ENCODE measurements at regions not wholly inside any gene's neighbourhood (a gene's known extent, or its start where the extent isn't known, plus 50 kb on each side); places are given as distances from the start of the nearest gene placed in this dataset.

- TF ChIP-seq SIN3A (IDR thresholded peaks at IDR 0.05; ENCODE audit: low read depth): no peak
- TF ChIP-seq CTCF (IDR thresholded peaks at IDR 0.05 in 2 of 3, conservative IDR thresholded peaks at IDR 0.05 in 1 of 3; ENCODE audit: borderline replicate concordance in 1 of 3, insufficient read depth in 1 of 3, low read depth in 2 of 3, low read length in 2 of 3): no peak
- TF ChIP-seq RAD21 (IDR thresholded peaks at IDR 0.05; ENCODE audit: low read depth): no peak
- no peak for TF ChIP-seq EZH2phosphoT487 (IDR thresholded peaks at IDR 0.05; ENCODE audit: borderline replicate concordance)
- no peak for TF ChIP-seq EGR1 (IDR thresholded peaks at IDR 0.05; ENCODE audit: low read depth)
Observed at GRCh38 chr10:6802759-6803426, 222.8 kb upstream of the PRKCQ start.

All from HCT116 (cell line).